ENCODE measurements at regions not wholly inside any gene's neighbourhood (a gene's known extent, or its start where the extent isn't known, plus 50 kb on each side); places are given as distances from the start of the nearest gene placed in this dataset.

- no peak for DNase-seq (ENCODE audit: low spot score)
These were observed 810.1 kb upstream of the POU3F3 start for GRCh38 chr2:104043864-104044263.

DNA sequence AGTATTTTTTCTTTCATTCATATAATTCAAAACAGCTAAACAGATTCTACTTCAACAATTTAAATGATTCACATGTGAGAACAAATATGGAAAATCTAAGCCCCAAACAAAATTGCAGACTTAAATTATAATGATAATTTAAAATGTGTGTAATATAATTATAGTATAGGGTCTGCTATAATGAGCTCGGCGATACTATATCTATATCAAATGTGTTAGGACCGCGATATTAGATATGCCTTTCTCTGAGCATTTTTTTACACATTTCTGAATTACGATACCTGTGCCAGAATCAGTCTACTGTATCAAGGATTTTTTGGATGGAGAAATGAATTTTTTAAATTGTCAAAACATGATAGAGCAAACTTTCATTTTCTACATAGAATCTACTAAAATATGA is 808.8 kb upstream of the POU3F3 start:
- DNase-seq (ENCODE audit: low spot score), result no peak

GRCh38 chr2:104046466-104046865 is 807.4 kb upstream of the POU3F3 start:
- DNase-seq (ENCODE audit: low spot score), result no peak

GRCh38 chr2:104047516-104047915 is 806.4 kb upstream of the POU3F3 start:
- DNase-seq (ENCODE audit: low spot score), result no peak

DNA sequence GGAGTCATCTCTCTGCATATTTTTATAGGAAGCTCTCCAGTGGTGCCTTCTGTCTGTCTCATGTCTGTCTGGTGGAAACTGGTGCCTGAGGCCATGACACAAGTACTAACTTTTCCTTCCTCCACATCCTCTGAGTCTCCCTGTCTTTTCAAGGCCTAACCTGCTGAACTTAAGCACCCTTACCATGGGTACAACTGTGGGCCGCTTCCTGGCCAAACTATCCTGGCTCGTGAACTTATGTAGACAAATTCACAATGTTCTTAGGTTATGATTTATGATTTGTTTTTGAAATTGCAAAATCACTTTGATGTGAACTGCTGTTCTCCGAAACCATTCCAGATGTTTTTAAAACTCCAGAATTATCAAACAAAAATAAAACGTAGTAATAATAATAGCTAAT is 804.5 kb upstream of the POU3F3 start:
- no peak for DNase-seq (ENCODE audit: low spot score)

DNA sequence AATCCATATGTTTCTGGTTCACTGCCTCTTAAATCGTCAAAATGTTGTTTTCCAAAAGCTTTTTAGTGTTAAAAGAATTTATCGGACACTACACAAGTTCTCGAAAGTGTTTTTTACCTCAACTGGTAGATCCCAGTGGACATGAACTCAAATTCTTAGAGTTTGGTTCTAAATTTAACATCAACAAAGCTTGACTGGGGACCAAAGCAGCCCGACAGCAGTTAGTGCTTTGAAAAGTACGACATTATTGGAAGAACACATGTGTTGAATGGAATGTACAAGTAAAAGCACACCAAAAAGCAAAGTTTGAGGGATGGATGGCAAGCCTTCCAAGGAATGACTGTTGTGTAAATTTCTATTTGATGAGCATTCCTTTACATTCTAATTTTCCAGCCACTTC is 803.9 kb upstream of the POU3F3 start:
- DNase-seq (ENCODE audit: low spot score), result no peak

GRCh38 chr2:104050656-104051242 is 803.2 kb upstream of the POU3F3 start:
- DNase-seq (ENCODE audit: low spot score), result no peak

GRCh38 chr2:104051766-104052165 is 802.1 kb upstream of the POU3F3 start:
- no peak for DNase-seq (ENCODE audit: low spot score)

- DNase-seq (ENCODE audit: low spot score), result no peak
These were observed 801.6 kb upstream of the POU3F3 start for GRCh38 chr2:104052356-104052755.

DNA sequence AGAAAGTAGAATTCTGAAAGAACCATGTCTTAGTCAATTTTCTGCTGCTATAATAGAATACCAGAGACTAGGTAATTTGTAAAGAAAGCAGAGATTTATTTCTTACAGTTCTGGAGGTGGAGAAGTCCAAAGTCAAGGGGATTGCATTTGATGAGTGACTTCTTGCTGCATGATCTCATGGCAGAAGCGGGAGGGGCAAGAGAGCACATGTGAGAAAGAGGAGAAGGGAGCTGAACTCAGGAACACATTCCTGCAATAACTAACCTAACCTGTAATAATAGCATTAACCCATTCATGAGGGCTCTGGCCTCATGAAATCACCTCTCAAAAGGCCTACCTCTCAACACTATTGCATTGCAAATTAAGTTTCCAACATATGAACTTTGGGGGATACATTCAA is 797.5 kb upstream of the POU3F3 start:
- DNase-seq (ENCODE audit: low spot score), result no peak

DNA sequence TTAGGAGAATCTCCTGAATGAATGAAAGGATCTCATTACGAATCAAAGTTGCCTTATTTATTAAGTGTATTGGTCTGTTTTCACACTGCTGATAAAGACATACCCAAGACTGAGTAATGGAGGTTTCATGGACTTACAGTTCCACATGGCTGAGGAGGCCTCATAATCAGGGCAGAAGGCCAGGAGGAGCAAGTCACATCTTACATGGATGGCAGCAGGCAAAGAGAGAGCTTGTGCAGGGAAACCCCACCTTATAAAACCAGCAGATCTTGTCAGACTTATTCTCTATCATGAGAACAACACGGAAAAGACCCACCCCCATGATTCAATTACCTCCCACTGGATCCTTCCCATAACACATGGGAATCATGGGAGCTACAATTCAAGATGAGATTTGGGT is 785.2 kb upstream of the POU3F3 start:
- DNase-seq (ENCODE audit: low spot score), result no peak

- DNase-seq (ENCODE audit: low spot score), result no peak
These were observed 776.3 kb upstream of the POU3F3 start for GRCh38 chr2:104077573-104077972.

- no peak for DNase-seq (ENCODE audit: low spot score)
These were observed 775.3 kb upstream of the POU3F3 start for GRCh38 chr2:104078431-104079157.

- DNase-seq (ENCODE audit: low spot score), result no peak
These were observed 765.2 kb upstream of the POU3F3 start for GRCh38 chr2:104088745-104089144.

DNA sequence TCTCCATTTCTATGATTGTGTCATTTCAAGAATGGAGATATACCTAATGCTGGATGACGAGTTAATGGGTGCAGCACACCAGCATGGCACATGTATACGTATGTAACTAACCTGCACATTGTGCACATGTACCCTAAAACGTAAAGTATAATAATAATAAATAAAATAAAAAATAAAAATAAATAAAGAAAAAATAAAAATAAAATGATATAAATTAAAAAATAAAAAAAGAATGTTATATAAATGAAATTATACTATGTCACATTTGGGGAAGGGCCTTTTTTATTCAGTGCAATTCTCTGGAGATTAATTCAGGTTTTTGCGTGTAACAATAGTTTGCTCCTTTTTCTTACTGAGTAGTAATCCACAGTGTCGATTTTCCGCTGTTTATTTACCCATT is 763.5 kb upstream of the POU3F3 start:
- no peak for DNase-seq (ENCODE audit: low spot score)

DNA sequence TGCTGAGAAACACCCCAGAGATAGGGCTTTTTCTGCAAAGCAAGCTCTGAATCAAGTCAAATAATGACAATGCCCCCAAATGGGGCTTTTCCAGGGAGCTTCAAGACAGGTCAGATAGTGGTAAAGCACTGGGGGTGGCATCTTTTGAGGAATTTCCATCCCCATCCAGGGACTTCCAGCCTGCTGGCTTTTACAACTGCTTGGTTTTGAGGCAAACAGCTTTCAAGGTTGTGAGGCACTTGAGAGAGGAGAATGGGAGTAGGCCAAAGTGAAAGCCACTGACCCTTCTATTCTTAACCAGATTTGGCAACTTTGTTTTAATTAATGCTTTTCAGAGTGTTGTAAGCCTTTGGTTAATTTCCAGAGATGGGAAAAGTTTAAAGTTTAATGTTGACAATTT is 762.0 kb upstream of the POU3F3 start:
- no peak for DNase-seq (ENCODE audit: low spot score)

DNA sequence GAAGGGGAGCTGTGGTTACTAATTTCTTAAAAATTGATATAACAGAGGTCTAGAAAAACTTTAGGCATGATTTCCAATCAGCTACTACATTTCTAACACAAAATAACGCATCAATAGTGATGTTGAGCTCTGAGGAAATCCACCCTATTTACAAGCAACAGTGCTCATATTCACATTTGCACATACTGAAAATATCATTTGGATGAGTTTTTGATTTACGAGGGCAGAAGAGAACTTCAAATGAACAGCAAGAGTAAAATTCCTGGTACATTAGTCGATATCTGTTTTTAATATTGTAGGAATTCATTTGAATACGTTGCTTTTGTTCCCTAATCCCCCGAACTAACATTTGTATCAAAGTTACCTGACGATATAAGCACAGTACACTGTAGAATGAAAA is 761.0 kb upstream of the POU3F3 start:
- no peak for DNase-seq (ENCODE audit: low spot score)

DNA sequence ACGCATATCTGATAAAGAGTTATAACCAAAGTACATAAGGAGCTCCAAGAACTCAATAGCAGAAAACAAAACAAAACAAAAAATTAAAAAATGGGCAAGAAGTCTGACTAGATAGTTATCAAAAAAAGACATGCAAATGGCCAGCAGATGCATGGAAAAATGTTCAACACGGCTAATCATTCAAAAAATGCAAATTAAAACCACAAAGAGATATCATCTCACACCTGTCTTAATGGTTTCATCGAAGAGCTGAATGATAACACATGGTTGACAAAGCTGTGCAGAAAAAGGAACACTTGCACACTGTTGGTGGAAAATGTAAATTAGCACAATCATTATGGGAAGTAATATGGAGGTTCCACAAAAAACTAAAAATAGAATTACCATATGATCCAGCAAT is 751.3 kb upstream of the POU3F3 start:
- no peak for DNase-seq (ENCODE audit: low spot score)

- no peak for DNase-seq (ENCODE audit: low spot score)
These were observed 744.6 kb upstream of the POU3F3 start for GRCh38 chr2:104109356-104109755.

GRCh38 chr2:104118889-104119288 is 735.0 kb upstream of the POU3F3 start:
- DNase-seq (ENCODE audit: low spot score), result no peak

DNA sequence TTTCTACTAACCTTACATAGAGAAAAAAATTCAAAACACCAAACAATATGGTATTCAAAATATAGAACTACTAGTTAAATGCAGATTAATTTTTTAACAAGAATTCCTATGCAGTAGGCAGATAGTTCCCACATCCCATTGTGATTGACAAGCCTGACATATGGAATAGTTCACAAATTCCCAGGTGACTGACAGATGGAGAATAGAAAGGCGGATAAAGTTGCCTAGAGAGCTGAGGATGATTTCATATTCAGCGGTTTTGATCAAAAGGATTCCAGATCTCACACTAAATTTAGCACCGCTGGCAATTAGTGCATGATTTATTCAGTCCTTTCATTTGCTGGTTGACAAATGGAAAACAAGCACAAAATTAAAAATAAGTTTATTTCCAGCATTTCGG is 733.7 kb upstream of the POU3F3 start:
- no peak for DNase-seq (ENCODE audit: low spot score)

DNA sequence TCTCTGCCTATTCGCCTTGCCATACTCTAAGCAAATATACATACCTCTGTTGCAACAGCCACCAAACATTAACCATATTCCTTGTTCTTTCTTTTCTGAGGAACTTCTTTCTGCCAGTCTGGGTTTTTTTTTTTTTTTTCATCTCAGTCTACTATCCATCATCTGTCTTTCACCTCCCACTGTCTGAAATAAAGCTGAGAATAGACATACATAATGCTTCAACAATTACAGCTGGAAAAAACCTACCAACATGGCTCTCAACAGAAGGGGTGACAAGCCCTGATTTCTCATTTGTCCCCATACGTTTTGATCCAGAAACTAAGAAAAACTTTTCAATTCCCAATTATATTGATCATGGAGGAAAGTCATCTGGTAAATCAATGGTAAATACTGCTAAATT is 728.8 kb upstream of the POU3F3 start:
- DNase-seq (ENCODE audit: low spot score), result no peak

DNA sequence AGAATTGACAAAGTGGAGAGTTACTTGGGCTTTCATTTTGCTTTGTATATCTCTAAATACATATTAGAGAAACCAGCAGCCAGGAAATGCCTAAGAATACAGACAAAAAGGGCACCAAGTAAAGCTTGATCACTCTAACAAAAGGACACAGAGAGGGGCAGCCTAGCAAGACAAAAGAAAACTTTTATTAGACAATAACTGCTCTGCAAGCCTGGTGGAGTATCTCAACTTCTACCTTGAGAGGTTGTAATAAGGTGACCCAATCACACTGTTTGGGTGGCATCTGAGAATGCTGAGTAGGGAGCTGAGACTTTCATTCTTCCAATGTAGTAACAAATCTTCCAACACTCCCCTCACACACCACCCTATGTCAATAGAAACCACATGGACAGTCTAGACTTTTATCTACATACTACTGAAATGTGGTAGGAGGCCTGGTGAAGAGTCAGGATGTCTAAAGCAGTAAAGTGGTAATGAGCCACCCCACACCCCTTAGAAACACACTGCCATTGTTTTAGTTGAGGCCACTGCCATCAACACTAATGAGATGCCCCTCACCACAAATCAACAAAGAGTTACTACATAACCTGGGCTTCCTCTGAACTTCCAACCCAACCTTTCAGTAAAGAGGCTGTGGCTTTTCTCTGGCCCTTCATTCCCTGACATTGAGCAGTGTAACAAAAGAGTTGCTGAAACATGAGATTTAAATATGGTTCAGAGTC is 726.7 kb upstream of the POU3F3 start:
- DNase-seq (ENCODE audit: low spot score), result no peak
